ENCODE measurements at regions not wholly inside any gene's neighbourhood (a gene's known extent, or its start where the extent isn't known, plus 50 kb on each side); places are given as distances from the start of the nearest gene placed in this dataset.

- no peak for FAIRE-seq
- no peaks in the 10 kb centered on the region for H3K27me3 ChIP-seq (ENCODE audit: insufficient read depth, low read length)
- H3K36me3 ChIP-seq (ENCODE audit: insufficient read depth, low read length) = no peaks in the 10 kb centered on the region
- TF ChIP-seq CTCF (IDR thresholded peaks at IDR 0.05; ENCODE audit: insufficient read depth, low read depth, low read length) (no peak), EZH2 (IDR thresholded peaks at IDR 0.05; ENCODE audit: insufficient read depth, low read length) (no peak)
- Mint-ChIP-seq H3K4me3 (ENCODE audit: unreplicated experiment) (no peak overlapping the region), H3K36me3 (ENCODE audit: low read depth, unreplicated experiment) (no peaks in the 10 kb centered on the region), H3K27me3 (ENCODE audit: low read depth, unreplicated experiment) (no peaks in the 10 kb centered on the region), H3K4me1 (ENCODE audit: low read depth, unreplicated experiment) (no peaks in the 10 kb centered on the region), H3K9me3 (ENCODE audit: unreplicated experiment) (peaks cover 23% of the 10 kb centered on the region), H3K27ac (ENCODE audit: unreplicated experiment) (no peak overlapping the region)
- no peak overlapping the region for H3K4me2 ChIP-seq (ENCODE audit: low read length)
- no peaks in the 10 kb centered on the region for H3K4me1 ChIP-seq (ENCODE audit: insufficient read depth, low read length)
- H3K4me3 ChIP-seq (ENCODE audit: insufficient read depth, low read depth, low read length) = no peak overlapping the region
- no peaks in the 10 kb centered on the region for H4K20me1 ChIP-seq (ENCODE audit: insufficient read depth, low read length)
- no peak overlapping the region for H3K9ac ChIP-seq (ENCODE audit: low read length)
- H3K27ac ChIP-seq (ENCODE audit: low read depth, low read length) = no peak overlapping the region
- no peaks in the 10 kb centered on the region for H3K79me2 ChIP-seq (ENCODE audit: insufficient read depth, low read length)
- H3K9me3 ChIP-seq (ENCODE audit: insufficient read depth, low read depth, low read length) = peaks cover 18% of the 10 kb centered on the region
- DNase-seq (ENCODE audit: low read depth) = no peak
- no peak overlapping the region for H2AFZ ChIP-seq (ENCODE audit: low read depth, low read length)
Observed at GRCh38 chr14:105844810-105845724, 318.7 kb downstream of the TMEM121 start.

GRCh38 chr14:105845725-105846309 lies 319.4 kb downstream of the TMEM121 start:
- no peak overlapping the region for H3K4me2 ChIP-seq (ENCODE audit: low read length)
- no peak overlapping the region for H3K9ac ChIP-seq (ENCODE audit: low read length)
- DNase-seq (ENCODE audit: low read depth) = no peak
- FAIRE-seq = no peak
- no peaks in the 10 kb centered on the region for H3K4me1 ChIP-seq (ENCODE audit: insufficient read depth, low read length)
- Mint-ChIP-seq H3K27me3 (ENCODE audit: low read depth, unreplicated experiment) (no peaks in the 10 kb centered on the region), H3K9me3 (ENCODE audit: unreplicated experiment) (peaks cover 26% of the 10 kb centered on the region), H3K4me1 (ENCODE audit: low read depth, unreplicated experiment) (no peaks in the 10 kb centered on the region), H3K36me3 (ENCODE audit: low read depth, unreplicated experiment) (no peaks in the 10 kb centered on the region), H3K27ac (ENCODE audit: unreplicated experiment) (no peak overlapping the region), H3K4me3 (ENCODE audit: unreplicated experiment) (no peak overlapping the region)
- H3K27ac ChIP-seq (ENCODE audit: low read depth, low read length) = no peak overlapping the region
- no peaks in the 10 kb centered on the region for H4K20me1 ChIP-seq (ENCODE audit: insufficient read depth, low read length)
- no peaks in the 10 kb centered on the region for H3K36me3 ChIP-seq (ENCODE audit: insufficient read depth, low read length)
- no peak overlapping the region for H2AFZ ChIP-seq (ENCODE audit: low read depth, low read length)
- no peaks in the 10 kb centered on the region for H3K27me3 ChIP-seq (ENCODE audit: insufficient read depth, low read length)
- no peak overlapping the region for H3K4me3 ChIP-seq (ENCODE audit: insufficient read depth, low read depth, low read length)
- H3K9me3 ChIP-seq (ENCODE audit: insufficient read depth, low read depth, low read length) = peaks cover 21% of the 10 kb centered on the region
- TF ChIP-seq EZH2 (IDR thresholded peaks at IDR 0.05; ENCODE audit: insufficient read depth, low read length) = no peak
- TF ChIP-seq CTCF (IDR thresholded peaks at IDR 0.05; ENCODE audit: insufficient read depth, low read depth, low read length) = no peak
- no peaks in the 10 kb centered on the region for H3K79me2 ChIP-seq (ENCODE audit: insufficient read depth, low read length)

DNA sequence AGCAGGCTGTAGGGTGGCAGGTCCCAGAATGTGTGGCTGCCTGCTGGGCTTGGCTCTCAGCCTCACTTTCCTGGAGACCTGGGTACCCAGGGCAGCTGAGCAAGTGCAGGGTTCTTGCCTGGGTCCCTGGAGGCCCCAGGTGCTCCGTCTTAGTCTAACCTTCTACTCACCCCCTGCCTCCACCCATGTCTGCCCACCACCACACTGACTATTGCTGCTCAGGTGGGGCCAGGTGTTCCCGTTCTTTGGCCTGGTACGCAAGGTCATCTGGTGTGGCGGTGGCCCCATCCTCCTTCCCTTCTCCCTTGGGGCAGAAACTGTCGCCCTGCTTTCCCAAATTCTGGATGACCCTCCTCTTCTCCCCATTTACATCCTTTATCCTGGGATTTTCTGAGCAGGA lies 319.9 kb downstream of the TMEM121 start:
- H4K20me1 ChIP-seq (ENCODE audit: insufficient read depth, low read length) = no peaks in the 10 kb centered on the region
- Mint-ChIP-seq H3K27me3 (ENCODE audit: low read depth, unreplicated experiment) (no peaks in the 10 kb centered on the region), H3K4me1 (ENCODE audit: low read depth, unreplicated experiment) (no peaks in the 10 kb centered on the region), H3K36me3 (ENCODE audit: low read depth, unreplicated experiment) (no peaks in the 10 kb centered on the region), H3K27ac (ENCODE audit: unreplicated experiment) (no peak overlapping the region), H3K4me3 (ENCODE audit: unreplicated experiment) (no peak overlapping the region), H3K9me3 (ENCODE audit: unreplicated experiment) (peaks cover 29% of the 10 kb centered on the region)
- H3K36me3 ChIP-seq (ENCODE audit: insufficient read depth, low read length) = no peaks in the 10 kb centered on the region
- TF ChIP-seq EZH2 (IDR thresholded peaks at IDR 0.05; ENCODE audit: insufficient read depth, low read length) = no peak
- TF ChIP-seq CTCF (IDR thresholded peaks at IDR 0.05; ENCODE audit: insufficient read depth, low read depth, low read length) = no peak
- H2AFZ ChIP-seq (ENCODE audit: low read depth, low read length) = no peak overlapping the region
- H3K27me3 ChIP-seq (ENCODE audit: insufficient read depth, low read length) = no peaks in the 10 kb centered on the region
- H3K79me2 ChIP-seq (ENCODE audit: insufficient read depth, low read length) = no peaks in the 10 kb centered on the region
- no peak overlapping the region for H3K9ac ChIP-seq (ENCODE audit: low read length)
- no peak for DNase-seq (ENCODE audit: low read depth)
- no peak overlapping the region for H3K4me3 ChIP-seq (ENCODE audit: insufficient read depth, low read depth, low read length)
- FAIRE-seq = no peak
- no peaks in the 10 kb centered on the region for H3K4me1 ChIP-seq (ENCODE audit: insufficient read depth, low read length)
- peaks cover 21% of the 10 kb centered on the region for H3K9me3 ChIP-seq (ENCODE audit: insufficient read depth, low read depth, low read length)
- H3K27ac ChIP-seq (ENCODE audit: low read depth, low read length) = no peak overlapping the region
- H3K4me2 ChIP-seq (ENCODE audit: low read length) = no peak overlapping the region
